NCI-H226 (cell line): ENCODE measurements at regions not wholly inside any gene's neighbourhood (a gene's known extent, or its start where the extent isn't known, plus 50 kb on each side); places are given as distances from the start of the nearest gene placed in this dataset.
A peak's percentile ranks its signal among the peaks of the same experiment; 100 is the strongest.

ENCODE experiments used
- DNase-seq: peaks from one replicate; pipeline ENCODE4 v3.0.0-alpha.2; 2015

DNA sequence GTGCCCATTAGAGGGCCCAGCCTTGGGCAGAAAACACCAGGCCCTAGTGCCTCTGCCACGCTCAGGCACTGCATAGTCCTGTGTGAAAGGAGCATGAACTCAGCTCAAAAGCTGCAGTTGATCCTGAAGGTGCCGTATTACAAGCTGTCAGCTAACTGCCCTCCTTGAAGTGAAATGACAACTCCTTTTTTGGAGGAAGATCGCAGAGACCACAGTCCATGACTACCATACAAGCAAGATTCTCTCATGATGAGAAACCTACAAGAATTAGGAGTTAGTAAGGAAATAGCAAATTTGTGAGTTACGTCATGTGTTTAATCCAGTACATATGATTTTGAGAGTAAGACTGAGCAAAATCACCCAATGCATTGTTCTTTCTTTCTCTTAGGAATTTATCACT lies 513.9 kb upstream of the NR2F2 start:
- DNase-seq = no peak

DNA sequence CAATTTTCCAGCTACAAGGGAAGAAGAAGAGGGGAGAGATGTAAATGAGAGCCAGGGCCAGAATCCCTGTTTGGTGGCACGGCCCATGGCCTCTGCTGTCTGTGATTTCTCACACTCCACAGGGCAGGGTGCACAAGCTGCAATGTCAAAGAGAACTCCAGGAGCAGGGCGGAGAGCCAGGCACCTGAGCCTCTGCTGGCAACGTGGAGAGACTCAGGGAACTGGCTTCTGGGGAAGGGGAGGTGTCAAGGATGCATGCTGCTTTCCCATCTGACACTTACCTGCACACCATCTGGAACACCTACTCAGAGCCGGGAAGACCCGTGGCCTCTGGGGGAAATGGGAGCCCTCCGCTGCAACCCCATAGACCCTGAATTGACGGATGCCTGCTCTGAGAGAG lies 507.5 kb upstream of the NR2F2 start:
- DNase-seq = no peak

DNA sequence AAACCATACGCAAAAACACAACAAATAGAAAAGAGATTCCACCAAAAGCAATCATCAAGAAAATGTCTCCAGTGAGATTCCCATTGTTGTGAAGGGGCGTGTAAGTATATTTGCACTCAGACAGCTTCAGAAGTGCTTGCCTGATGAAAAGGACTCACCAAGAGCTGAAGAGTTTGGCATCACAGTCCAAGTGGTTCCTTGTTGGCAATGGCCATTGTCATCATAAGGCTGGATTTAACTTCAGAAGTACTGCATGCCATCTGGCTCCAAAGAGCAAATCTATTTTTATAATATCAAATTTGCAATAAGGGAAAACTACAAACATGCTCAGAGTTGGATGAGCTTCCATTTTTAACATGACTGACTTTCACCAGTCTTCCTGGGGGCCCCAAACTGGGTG lies 505.3 kb upstream of the NR2F2 start:
- DNase-seq = no peak

DNA sequence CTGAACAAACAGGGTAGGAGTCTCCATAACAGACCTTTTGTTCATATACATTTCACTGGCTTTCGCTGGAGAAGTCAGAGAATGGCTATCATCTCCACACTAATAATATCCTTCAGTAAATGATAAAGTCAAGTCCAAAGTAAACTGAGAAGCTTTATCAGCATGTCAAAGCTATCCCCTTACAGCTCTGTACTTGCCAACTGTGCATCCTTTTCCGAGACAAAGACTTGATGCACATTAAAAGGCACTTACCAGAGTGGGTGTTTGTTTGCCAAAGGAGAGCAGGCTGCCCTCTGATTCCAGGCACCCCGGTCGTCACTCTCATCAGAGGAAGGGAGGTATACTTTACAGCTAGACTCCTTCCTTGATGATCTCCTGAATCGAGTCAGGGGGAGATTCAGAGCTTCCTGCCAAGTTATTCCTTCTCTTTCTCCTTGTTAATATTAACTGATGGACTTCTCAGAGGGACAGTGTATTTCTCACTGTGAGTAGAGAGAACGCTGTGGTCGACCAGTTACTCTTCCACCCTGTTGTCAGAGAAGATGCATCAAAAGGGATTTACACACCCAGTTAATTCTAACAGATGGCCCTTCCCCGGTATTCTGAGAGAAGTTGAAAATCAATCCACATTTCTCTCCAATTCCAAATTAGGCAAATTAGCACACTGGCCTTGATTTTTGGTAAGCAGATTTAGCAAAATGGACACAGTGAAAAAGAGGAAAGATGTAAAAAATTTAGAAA lies 504.7 kb upstream of the NR2F2 start:
- no peak for DNase-seq

DNA sequence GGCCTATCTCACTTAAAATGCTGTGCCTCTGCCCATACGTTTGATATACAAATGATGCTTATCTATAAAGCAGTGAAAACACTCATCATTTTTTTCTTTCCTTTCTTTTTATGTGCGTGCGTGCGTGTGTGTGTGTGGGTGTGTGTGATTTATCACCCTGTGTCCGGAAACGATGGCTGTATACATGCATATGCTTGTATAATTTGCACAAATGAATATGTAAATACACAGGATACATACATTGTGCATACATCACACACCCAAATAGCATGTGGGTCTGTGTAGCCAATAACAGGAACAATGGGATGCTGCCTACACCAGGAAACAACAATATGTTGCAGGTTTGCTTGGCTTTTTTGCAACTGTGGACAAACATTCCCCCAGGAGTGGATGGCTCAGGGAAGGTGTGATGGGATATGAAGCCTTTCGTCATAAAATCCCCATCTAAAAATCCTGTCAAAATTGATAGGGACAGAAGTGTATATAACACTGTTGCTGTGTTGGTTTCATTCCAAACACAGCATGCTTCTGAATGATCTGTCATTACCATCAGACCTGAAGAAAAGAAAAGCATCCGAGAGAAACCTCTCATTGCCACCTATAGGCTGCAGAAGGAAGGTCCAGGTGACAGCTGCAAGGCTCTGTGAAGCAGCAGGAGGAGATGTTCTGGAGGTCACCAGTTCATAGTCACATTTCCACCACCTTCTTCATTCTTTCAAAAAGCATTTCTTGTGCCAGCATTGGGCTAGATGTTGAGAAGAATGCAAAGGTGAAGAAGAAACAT lies 503.9 kb upstream of the NR2F2 start:
- peak; percentile 29 for DNase-seq

DNA sequence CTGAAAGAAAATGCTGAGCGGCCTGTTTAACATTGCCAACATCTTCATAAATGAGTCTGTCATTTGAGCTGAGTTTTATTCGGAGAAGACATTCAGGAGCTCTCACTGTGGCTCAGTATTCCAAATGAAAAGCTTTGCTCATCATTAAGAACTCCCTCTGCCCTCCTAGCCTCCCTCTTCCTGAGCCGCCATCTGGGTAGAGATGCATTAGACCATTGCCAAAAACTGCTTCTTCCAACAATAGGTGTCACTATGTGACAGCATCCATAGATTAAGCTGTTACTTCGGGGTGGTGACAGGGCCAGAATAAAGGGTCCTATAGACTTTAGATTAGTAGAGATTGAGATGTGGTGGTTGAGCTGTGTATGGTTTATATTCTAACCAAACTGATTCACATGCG lies 501.4 kb upstream of the NR2F2 start:
- no peak for DNase-seq

DNA sequence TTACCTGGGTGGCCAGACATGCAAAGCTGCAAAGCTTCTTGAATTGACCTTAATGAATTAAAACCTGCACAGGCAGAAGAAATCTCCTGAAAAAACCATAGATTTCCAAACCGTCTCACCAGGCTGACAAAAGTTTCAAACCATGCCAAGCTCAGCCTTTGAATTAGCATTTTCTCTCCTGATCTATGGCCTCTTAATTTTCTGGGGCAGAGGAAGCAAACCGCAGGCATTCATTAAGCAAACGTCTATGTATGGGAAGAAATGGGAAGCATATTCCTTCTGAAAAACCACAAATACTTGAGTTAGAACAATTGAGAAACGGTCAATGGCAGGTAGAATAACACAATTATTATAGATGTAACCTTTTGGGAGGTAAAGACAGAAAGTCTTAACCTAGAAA lies 500.2 kb upstream of the NR2F2 start:
- DNase-seq = no peak

DNA sequence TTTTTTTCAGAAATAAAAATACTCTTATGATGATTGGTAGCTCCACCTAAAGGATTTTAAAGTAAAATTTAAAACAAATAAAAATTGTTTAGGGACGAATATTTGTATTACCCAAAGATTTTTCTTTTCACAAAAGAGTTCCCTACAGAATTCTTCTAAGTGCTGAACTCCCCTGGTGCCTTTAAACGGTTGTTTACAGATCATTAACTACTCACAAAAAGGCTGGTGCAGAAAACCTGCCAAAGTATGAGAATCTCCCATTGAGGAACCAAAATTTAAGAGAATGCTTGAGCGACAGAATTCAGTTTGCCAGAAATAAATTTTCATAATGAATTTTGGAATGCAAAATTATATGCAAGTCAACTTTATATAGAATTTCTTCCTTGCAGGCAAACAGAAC lies 497.8 kb upstream of the NR2F2 start:
- no peak for DNase-seq

DNA sequence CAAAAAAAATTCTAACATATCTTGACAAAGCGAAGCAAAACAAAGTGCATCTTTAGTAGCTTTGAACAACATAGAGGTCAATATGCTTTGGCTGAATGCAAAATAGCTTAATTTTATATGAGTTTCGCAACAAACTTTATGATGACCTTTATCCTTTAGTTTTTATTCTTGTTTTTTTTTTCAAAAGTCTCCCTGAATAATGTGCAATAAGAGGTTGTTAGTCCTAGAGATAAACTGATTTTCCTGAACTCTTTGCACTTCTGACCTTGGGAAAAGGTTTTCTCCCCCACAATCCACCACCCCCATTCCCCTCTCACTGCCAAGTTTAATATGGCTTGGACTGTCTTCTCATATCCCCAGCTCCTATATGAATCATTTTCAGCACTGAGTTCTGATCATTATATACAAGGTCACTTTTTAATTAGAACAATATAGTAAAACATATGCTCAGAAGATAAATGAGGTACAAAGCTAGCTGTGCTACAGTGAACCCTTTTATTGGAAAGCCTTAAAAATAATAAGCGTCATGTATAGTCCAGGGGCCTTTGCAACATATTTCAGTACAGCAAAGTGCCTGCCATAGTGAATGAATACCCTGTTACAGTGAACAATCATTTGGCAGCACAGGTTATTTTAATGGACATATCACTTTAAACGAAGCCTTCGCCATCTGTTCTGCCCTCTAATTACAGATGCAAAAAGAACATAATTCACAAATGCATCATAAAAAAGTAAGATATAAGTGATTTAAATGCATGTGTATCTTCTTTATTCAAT lies 496.3 kb upstream of the NR2F2 start:
- DNase-seq = no peak

DNA sequence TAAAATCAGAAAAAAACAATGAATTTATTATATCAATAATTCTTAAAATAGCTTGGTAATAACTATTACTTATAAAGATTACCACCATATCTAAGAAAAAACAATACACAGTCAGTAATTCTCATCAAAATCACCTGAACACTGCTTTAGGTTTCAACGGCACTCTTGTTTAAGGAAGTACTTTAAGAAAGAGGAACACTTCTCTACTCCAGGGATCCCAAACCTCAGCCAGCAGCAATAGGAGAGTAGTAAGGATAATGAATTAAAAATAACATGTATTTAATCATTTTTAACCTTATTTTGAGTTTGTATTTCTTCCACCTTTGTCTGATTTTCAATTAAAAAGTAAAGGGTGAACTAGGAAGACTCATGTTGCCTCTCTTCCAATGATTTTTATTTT lies 494.0 kb upstream of the NR2F2 start:
- DNase-seq = no peak

DNA sequence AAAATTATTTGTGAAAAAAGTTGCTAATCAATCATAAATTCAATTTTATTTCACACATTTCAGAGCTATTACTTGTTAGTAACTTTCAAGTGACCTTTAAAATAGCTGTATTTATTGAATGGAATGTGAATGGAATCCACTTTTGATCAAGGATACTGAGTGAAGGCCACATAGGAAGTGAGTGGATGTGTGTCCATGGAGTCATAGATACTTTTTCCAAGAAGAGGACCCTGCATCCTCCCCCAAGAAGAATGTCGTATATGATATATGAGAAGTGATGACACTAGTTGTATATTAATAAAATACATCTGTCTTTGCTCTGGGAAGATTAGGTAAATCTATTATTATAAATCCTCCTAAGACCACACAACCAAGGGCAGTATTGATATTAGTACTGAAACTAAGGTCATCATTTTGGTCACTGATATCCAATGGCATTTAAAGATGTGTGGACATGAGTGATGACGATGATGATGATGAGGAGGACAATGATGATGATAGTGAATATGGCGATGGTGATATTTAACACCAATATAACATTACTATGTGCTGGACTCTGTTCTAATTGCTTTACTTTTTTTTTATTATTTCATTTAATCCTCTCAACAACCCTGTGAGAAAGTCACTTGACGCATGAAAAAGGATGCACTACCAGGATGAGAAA lies 493.0 kb upstream of the NR2F2 start:
- no peak for DNase-seq

DNA sequence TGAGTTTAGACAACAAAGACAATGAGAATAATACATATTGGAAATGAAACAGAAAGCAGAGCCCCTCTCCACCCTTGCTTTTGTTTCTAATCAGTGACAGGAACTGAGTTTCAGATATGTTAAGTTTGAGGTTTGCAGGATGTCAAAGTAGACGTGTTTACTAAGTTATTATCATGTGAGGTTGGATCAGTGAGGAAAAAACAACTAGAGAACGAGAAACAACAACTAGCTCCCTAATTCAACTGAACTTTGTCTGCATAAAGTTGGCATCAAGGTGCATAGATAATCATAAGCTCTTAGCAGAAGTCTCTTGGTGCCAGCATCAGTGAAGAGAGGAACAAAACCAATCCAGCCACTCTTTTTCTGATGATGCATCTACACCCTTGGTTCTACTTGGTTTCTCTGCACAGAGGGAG lies 491.1 kb upstream of the NR2F2 start:
- no peak for DNase-seq

DNA sequence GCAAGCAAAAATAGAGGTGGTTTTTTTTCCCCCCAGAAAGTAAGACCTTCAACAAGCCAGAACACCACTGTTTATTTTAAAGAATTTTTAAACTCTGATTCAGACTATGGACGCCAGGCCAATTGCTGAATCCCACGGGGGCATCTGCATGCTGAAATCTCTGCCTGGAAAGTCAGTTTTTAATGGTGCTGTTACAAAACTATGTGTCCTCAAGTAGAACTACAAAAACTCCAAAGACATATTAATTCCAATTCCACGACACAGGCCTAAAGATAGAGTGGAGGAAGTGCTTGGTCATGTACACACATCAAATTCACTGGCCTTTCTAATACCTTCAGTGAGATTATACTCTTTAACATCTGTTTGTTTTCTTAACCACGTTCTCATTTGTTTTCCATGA lies 490.5 kb upstream of the NR2F2 start:
- DNase-seq = peak; percentile 14

DNA sequence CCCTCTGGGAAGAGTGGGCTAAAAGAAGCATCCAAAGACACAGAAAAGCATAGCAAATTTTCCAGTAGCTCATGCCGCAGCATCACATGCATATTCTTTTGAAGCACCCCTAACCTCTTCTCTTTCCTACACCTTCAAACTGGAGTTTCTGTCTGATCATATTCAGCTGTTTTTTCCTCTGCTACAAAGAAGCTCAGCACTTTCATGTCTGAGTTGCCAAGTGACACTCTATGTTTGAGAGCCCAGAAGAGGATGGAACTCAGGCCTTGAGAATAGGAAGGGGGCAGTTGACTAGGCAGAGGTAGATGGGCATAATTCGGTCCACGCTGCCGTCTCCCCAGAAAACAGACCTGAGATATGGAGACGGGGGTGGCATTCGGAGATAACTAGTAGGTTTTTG lies 489.6 kb upstream of the NR2F2 start:
- DNase-seq = no peak

DNA sequence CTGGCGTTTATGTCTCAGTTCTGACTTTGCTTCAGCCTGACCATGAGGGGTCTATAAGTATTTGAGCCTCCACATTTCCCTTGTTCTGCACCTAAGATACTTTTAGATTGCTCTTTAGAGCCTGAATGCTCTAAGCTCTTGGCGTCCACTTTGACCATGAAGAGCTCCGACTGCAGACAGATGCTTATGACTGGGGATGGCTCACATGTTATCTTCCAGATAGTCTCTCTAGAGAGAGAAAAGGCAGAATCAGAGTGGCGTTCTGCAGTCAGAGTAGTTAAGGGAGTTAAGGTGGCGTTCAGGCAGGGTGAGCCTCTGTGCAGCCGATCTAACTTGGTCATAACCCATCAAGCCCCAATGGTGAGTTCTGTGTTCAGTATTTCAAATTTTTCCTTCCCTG lies 487.9 kb upstream of the NR2F2 start:
- DNase-seq = no peak

DNA sequence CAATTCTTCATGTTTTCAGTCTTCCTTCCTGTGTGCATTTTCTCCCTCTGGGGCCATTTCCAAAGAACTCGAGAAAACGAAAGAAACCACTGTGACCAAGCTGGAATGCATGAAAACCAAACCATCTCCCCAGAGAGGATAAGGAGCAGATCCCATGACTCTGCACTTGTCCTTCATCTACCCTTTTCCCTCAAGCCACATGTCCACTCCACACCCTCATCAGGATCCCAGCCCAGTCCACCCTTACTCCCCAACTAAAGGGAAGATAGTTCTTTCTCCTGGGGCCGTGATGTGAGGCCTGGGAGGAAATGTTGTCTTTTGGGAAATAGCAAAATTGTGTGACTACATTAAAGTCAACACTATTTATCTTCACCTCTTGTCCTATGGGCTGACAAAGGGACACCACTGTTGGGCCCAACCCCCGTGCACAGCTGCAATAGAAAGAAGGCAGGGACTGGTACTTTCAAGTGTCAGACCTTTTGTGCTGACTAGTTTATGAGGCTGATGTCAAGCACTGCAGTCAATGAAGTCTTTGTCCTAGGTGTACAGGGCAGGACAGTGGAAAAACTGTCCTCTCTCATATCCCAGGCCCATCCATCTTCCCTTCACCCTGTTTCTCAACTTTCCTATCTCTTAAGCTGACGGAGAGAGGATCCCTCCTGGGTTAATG lies 487.1 kb upstream of the NR2F2 start:
- DNase-seq = no peak

DNA sequence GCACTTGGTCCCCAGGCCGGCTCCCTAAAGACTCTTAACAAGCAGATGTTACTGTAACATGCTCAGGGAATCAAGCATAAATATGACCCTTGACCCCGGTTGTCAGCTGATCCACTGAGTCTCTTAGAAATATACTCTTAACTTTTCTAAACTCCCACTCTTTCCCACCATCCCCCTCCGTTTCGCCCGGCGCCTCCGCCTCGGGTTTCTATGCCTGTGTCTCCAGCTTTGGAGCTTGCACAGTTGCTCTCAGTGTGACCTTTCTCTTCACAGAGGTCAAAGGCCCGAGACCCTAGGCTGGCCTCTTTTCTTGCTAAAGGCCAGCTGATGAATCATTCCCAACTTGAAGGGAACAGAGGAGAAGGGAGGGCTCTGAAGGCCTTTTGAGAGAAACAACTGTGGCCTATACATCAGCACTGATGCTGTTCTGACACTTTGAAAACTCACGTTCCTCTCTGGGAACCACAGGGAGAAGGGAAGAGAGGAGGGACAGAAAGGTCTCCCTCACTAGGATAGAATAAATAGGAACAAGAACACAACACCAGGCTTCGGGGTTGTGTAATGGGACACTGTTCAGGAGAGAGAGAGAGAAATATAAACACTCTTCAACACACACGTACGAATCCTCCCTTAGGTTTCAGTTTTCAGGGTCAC lies 484.5 kb upstream of the NR2F2 start:
- DNase-seq = no peak

DNA sequence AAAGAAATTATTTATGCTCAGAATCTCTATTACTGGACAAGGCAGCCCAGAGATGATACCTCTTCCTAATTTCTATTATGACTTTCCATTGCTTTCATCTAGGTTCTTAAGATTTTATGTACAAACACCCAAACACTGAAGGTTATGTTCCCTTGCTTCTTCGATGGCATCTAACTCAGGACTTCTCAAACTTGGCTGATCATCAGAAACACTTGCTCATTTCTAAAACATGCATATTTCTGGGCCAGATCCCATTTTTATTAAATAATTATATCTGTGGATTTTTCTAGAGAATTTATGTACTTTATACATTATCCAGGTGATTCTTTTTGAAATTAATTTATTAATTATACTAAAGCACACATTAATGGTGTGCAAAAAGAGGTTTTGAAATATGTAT lies 482.4 kb upstream of the NR2F2 start:
- no peak for DNase-seq

DNA sequence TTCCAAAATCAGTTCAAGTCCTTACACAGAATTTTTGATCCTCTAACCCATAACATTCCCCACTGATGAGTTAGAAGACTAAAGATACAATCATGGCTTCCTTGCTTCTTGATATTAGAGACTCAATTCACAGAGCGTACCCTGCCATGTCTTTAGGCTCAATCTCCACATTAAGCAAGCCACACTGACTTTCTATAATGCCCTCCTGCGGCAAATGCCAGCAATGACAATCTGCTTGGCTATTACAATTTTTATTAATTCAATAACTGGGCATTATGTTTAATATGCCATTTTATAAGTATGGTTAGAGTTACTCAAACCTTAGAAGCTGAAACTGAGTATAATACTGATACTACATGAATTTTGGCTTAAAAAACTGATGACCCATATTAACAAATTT lies 479.7 kb upstream of the NR2F2 start:
- DNase-seq = no peak

DNA sequence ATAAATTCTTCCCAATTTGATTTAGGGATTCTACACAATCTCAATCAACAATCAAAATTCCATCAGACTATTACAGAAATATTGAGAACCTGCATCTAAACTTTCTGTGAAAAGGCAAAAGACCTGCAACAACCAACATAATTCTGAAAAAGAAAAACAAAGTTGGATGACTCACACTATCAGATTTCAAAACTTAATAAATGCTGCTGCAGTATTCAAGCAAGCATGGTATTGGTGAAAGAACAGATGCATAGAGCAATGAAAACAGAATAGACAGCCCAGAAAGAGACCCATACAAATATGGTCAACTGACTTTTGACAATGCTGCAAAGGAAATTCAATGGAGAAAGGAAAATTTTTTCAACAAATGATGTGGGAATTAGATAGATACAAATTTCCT lies 477.1 kb upstream of the NR2F2 start:
- DNase-seq = no peak

DNA sequence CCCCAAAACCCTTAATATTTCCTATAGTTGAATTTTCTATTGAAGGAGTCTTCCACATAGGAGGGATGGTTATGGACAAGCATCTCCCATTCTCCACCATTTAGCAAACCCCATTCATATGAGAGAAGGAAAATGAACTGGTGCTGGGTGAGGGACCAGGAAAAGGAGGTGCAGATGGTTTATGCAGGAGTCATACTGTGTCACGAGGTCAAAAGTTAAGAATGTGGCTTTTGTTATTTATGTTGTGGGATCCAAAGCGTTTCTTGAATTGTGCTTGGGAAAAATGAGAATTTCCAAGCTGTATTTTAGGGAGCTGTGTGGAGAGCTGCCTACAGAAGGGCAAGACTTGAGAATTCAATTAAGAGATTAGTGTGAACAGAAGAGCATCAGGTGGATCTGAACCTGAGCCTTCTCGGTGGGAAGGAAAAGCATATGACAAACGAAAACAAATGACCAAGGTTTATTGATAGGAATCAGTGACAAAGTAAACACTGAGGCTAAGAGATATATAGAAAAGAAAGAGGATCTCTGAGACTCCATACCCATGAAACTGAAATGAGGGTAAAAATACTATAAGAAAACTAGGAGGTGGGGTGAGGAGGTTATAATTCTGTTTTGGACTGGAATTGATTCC lies 473.3 kb upstream of the NR2F2 start:
- peak; percentile 48 for DNase-seq

DNA sequence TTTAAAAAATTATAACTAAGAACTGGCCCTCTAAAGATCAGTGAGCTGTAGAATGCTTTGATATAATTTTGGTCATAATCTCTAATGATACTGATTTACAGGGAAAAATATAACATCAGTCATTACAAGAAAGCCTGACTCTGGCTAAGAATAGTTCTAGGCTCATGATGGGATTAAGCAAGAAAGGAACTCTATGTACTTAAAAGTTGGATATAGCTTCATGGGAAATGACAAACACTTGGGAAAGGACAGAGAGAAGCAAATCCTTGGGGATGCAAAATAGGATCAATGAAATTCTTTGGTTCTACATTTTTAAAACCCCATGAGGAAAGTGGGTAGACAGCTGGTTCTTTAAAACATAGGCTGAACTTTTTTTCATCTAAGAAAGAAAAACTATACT lies 472.7 kb upstream of the NR2F2 start:
- DNase-seq = no peak
